CD4-positive, CD25-positive, alpha-beta regulatory T cell (primary cell): ENCODE measurements at regions not wholly inside any gene's neighbourhood (a gene's known extent, or its start where the extent isn't known, plus 50 kb on each side); places are given as distances from the start of the nearest gene placed in this dataset.

Experiments
- ATAC-seq, 2 donors: fragments of 150-1000 bp; cut with Tn5 transposase; one replicate each; pipeline ENCODE4 v1.10.0; 2021; ENCODE audit warnings: low read depth in 2 of 2, moderate number of reproducible peaks in 2 of 2, moderate library complexity in 1 of 2
- DNase-seq, 3 donors: peaks; one replicate each; pipeline versions ENCODE4 v3.0.0 to v3.0.0-alpha.2; 2012 to 2022; ENCODE audit warnings: mixed read lengths in 1 of 3
- H3K27ac ChIP-seq: one replicate; pipeline ENCODE4 v1.7.0; 2013; ENCODE audit warnings: mild to moderate bottlenecking, low read length; ENCODE audit not compliant: insufficient read depth, poor library complexity, severe bottlenecking
- H3K27me3 ChIP-seq: one replicate; pipeline ENCODE4 v1.7.0; 2013; ENCODE audit warnings: low read length; ENCODE audit not compliant: control insufficient read depth, insufficient read depth
- H3K36me3 ChIP-seq: one replicate; pipeline ENCODE4 v1.7.0; 2013; ENCODE audit warnings: mild to moderate bottlenecking, low read length, moderate library complexity; ENCODE audit not compliant: control insufficient read depth, insufficient read depth
- H3K4me1 ChIP-seq: 2 replicates; pipeline ENCODE4 v1.7.0; 2013; ENCODE audit warnings: mild to moderate bottlenecking, low read length; ENCODE audit not compliant: insufficient read depth, control insufficient read depth, poor library complexity, severe bottlenecking
- H3K4me3 ChIP-seq: one replicate; pipeline ENCODE4 v1.7.0; 2013; ENCODE audit warnings: low read depth, mild to moderate bottlenecking, low read length, moderate library complexity
- H3K9me3 ChIP-seq, 2 experiments: 1 replicate in 1 of 2; 2 replicates in 1 of 2; pipeline ENCODE4 v1.7.0; 2013; ENCODE audit warnings: low read length in 2 of 2, mild to moderate bottlenecking in 1 of 2, moderate library complexity in 1 of 2; ENCODE audit not compliant: control insufficient read depth in 2 of 2
- H3K27ac Mint-ChIP-seq, 3 donors: one replicate each; pipeline ENCODE4 v1.8.0; 2020 to 2022; ENCODE audit warnings: mild to moderate bottlenecking in 3 of 3, mixed read lengths in 3 of 3, moderate library complexity in 2 of 3
- H3K27me3 Mint-ChIP-seq: one replicate; pipeline ENCODE4 v1.8.0; 2022; ENCODE audit warnings: mild to moderate bottlenecking, mixed read lengths
- H3K36me3 Mint-ChIP-seq: one replicate; pipeline ENCODE4 v1.8.0; 2020; ENCODE audit warnings: mixed read lengths
- H3K4me1 Mint-ChIP-seq, 4 donors: one replicate each; pipeline ENCODE4 v1.8.0; 2020 to 2022; ENCODE audit warnings: mixed read lengths in 4 of 4, mild to moderate bottlenecking in 1 of 4
- H3K4me3 Mint-ChIP-seq, 4 donors: one replicate each; pipeline ENCODE4 v1.8.0; 2020 to 2022; ENCODE audit warnings: mild to moderate bottlenecking in 4 of 4, mixed read lengths in 4 of 4, moderate library complexity in 3 of 4
- H3K9me3 Mint-ChIP-seq, 7 donors: one replicate each; pipeline ENCODE4 v1.8.0; 2020 to 2022; ENCODE audit warnings: mixed read lengths in 7 of 7, mild to moderate bottlenecking in 3 of 7, moderate library complexity in 2 of 7

DNA sequence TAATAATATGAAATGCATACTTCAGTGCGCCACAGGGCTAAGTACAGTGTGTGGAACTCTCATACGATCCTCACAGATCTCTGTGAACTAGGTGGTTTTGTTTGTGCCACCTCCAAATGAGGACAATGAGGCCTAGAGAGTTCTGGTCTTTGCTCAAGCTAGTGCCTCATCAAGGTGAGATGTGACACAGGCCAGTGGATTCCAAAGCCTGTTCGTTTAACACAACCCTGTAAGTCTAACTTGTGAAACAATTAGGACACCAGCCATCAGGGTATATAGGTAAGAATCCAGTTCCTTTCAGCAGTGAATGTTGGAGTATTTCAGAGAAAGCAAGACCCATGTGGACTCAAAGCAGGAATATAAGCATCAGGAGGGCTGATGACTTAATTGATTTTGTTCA lies 130.7 kb upstream of the GAS1 start:
- no peaks in the 10 kb centered on the region for H3K4me1 Mint-ChIP-seq
- H3K36me3 Mint-ChIP-seq, result no peaks in the 10 kb centered on the region
- no peak overlapping the region for H3K27ac Mint-ChIP-seq

DNA sequence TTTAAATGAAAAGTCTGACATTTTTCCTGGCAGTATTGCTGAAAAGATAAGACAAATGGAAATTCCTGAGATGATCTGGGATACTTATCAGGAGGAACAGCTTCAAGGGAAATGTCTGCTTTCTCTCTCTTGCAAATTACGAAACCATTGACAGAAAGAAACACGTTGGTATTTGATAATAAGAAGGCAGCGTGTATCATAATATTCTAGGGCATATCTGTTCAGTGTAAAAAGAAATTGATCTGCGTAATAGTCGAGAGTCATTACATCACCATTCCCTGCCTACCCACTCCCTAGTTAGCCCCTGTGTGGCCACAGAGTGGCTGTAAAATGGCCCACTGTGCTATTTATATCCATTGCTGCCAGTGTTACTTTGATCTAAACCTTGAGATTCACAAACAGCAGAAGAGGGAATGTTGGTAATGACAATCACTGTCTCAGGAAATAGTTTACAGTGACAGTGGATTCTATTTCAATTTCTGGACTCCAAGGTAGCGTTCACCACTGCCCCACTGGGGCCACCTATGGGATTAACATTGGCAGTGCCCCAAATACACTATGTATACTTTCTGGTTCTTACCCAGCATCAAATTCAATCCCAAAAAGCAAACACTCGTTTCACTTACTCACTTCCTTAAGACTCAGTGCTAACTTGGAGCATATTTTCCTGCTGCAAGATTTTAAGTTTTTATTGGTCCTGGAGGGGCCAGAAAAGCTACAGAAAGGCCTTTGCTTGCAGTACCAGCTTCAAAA lies 133.4 kb upstream of the GAS1 start:
- Mint-ChIP-seq H3K27me3 (no peaks in the 10 kb centered on the region), H3K36me3 (no peaks in the 10 kb centered on the region), H3K9me3 (peaks cover 0 to 14% (median 0%) of the 10 kb centered on the region in 7 donors), H3K4me1 (no peaks in the 10 kb centered on the region), H3K4me3 (no peak overlapping the region), H3K27ac (no peak overlapping the region)
- Histone ChIP-seq H3K27ac (no peak overlapping the region), H3K4me1 (no peaks in the 10 kb centered on the region), H3K36me3 (no peaks in the 10 kb centered on the region), H3K9me3 (no peaks in the 10 kb centered on the region), H3K27me3 (no peaks in the 10 kb centered on the region), H3K4me3 (no peak overlapping the region)
- DNase-seq, result no peak
- ATAC-seq, result no peak

More for the DNA sequence above, 130.7 kb upstream of the GAS1 start:
- H3K27me3 ChIP-seq, result no peaks in the 10 kb centered on the region
- no peak overlapping the region for H3K4me3 Mint-ChIP-seq
- ATAC-seq, result no peak
- DNase-seq, result no peak
- no peaks in the 10 kb centered on the region for H3K36me3 ChIP-seq
- no peak overlapping the region for H3K27ac ChIP-seq
- H3K9me3 Mint-ChIP-seq, result peaks cover 0 to 14% (median 0%) of the 10 kb centered on the region in 7 donors
- H3K4me1 ChIP-seq, result no peaks in the 10 kb centered on the region
- no peak overlapping the region for H3K4me3 ChIP-seq
- H3K9me3 ChIP-seq, result no peaks in the 10 kb centered on the region
- H3K27me3 Mint-ChIP-seq, result no peaks in the 10 kb centered on the region

DNA sequence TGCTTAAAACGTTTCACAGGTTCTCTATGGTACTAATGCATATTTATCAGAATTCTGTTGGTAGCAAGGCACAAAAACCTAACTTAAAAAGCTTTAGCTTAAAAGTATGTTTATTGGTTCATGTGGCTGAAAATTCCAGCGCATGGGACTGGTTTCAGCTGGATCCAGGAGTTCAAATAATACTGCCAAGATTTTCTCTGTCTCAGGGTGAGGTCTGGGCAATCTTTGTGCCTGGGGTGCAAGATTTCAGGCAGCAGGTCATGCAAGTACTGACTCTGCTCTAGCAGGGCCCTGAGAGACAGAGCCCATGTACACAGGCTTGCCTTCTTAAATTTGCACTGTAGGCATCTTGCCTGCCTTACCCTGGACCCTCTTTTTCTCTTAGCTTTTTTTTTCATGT lies 134.2 kb upstream of the GAS1 start:
- Mint-ChIP-seq H3K4me1 (no peaks in the 10 kb centered on the region), H3K27ac (no peak overlapping the region), H3K36me3 (no peaks in the 10 kb centered on the region), H3K27me3 (no peaks in the 10 kb centered on the region), H3K4me3 (no peak overlapping the region), H3K9me3 (peaks cover 0 to 14% (median 0%) of the 10 kb centered on the region in 7 donors)
- no peaks in the 10 kb centered on the region for H3K4me1 ChIP-seq
- no peak overlapping the region for H3K4me3 ChIP-seq
- no peaks in the 10 kb centered on the region for H3K9me3 ChIP-seq
- H3K27ac ChIP-seq, result no peak overlapping the region
- no peak for DNase-seq
- H3K36me3 ChIP-seq, result no peaks in the 10 kb centered on the region
- no peaks in the 10 kb centered on the region for H3K27me3 ChIP-seq
- no peak for ATAC-seq

DNA sequence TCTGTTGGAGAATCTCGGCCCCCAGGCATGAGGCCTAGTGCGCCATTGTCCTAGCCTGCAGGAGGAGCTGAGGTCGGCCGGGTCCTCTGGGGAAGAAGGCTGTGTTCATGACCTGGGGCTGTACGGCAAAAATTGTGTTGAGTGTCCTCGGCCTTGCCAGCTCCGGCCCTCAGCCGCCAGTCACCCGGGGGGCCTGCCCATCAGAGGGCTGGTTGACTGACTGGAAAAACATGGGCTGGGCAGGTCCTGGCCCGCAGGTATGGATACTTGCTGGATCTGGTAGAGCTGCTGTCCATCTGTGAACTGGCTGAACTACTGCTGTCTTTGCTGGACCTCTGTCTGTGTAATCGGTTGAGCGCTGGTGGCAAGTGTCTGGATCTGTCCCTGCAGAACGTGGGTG lies 136.7 kb upstream of the GAS1 start:
- ATAC-seq (no peak), DNase-seq (no peak)
- Mint-ChIP-seq H3K27ac (no peak overlapping the region), H3K4me1 (no peaks in the 10 kb centered on the region), H3K36me3 (no peaks in the 10 kb centered on the region), H3K4me3 (no peak overlapping the region), H3K27me3 (no peaks in the 10 kb centered on the region), H3K9me3 (peaks cover 0 to 9% (median 0%) of the 10 kb centered on the region in 7 donors)
- H3K4me1 ChIP-seq, result no peaks in the 10 kb centered on the region
- no peaks in the 10 kb centered on the region for H3K27me3 ChIP-seq
- no peak overlapping the region for H3K4me3 ChIP-seq
- H3K27ac ChIP-seq, result no peak overlapping the region
- H3K9me3 ChIP-seq, result no peaks in the 10 kb centered on the region
- H3K36me3 ChIP-seq, result no peaks in the 10 kb centered on the region

DNA sequence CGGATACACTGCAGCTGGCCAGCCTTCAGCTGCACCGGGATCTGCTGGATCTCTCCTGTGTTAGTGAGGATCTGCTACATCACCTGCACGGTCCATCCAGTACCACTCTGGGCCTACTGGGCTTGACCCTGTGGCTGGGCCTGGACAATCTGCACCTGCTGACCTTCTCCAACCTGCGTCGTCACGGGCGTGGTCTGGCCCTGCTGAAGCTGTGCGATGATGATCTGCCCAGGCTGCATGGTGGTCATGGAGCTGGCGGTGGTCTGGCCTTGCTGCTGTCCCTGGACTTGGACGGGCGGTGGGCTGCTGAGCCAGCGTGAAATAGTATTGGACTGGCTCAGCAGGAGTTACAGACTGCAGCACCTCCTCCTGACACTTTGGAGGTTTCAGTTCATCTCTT lies 137.1 kb upstream of the GAS1 start:
- Histone ChIP-seq H3K9me3 (no peaks in the 10 kb centered on the region), H3K4me3 (no peak overlapping the region), H3K27ac (no peak overlapping the region), H3K27me3 (no peaks in the 10 kb centered on the region), H3K36me3 (no peaks in the 10 kb centered on the region), H3K4me1 (no peaks in the 10 kb centered on the region)
- Mint-ChIP-seq H3K27me3 (no peaks in the 10 kb centered on the region), H3K27ac (no peak overlapping the region), H3K9me3 (peaks cover 0 to 8% (median 0%) of the 10 kb centered on the region in 7 donors), H3K4me1 (no peaks in the 10 kb centered on the region), H3K4me3 (no peak overlapping the region), H3K36me3 (no peaks in the 10 kb centered on the region)
- ATAC-seq (no peak), DNase-seq (no peak)

DNA sequence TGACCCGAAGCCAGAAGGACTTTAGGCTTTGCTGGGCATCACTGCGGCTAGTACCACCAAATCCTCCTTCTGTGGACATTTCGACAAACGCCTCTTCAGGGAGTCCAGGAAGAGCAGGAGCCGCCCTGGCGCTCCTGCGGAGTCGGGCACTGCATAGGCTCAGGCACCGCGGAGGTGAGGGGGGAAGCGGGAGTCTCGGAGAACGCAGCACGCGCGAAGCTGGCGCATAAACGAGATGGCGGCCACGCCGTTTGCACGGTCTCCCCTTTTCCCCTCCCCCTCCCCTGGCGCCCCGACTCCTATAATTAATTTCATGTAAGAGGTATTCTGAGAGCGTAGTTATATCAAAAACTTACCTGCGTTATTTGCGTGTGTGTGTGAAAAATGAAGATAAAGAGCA lies 137.8 kb upstream of the GAS1 start:
- Mint-ChIP-seq H3K36me3 (no peaks in the 10 kb centered on the region), H3K27ac (no peak overlapping the region), H3K27me3 (no peaks in the 10 kb centered on the region), H3K4me1 (no peaks in the 10 kb centered on the region), H3K9me3 (peaks cover 0 to 7% (median 0%) of the 10 kb centered on the region in 7 donors), H3K4me3 (no peak overlapping the region)
- ATAC-seq (no peak), DNase-seq (no peak)
- Histone ChIP-seq H3K27ac (no peak overlapping the region), H3K4me3 (no peak overlapping the region), H3K36me3 (no peaks in the 10 kb centered on the region), H3K9me3 (no peaks in the 10 kb centered on the region), H3K27me3 (no peaks in the 10 kb centered on the region), H3K4me1 (no peaks in the 10 kb centered on the region)

DNA sequence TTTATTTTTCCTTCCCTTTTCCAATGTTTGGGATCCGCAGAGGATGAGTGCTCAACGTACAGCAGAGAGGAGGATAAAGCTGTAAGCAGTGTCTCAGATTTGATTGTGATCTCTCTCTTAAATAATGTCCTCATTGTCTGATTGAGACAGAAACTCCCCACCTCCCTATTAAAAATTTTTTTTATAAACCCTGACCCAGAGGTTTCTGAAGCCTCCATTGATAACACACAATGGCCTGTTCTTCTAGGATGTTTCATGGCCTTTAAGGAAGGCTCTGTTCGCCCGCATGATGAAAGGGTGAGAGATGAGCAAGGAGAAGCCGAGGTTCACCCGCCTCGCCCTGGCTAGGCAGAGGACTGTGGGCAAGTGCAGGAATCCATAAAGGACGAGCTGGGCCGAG lies 138.2 kb upstream of the GAS1 start:
- H3K4me3 Mint-ChIP-seq, result no peak overlapping the region
- H3K27ac Mint-ChIP-seq, result no peak overlapping the region
- no peaks in the 10 kb centered on the region for H3K36me3 Mint-ChIP-seq
- H3K27me3 Mint-ChIP-seq, result no peaks in the 10 kb centered on the region
- no peaks in the 10 kb centered on the region for H3K36me3 ChIP-seq
- ATAC-seq (no peak), DNase-seq (no peak)
- no peak overlapping the region for H3K4me3 ChIP-seq
- H3K9me3 Mint-ChIP-seq, result peaks cover 0 to 7% (median 0%) of the 10 kb centered on the region in 7 donors
- no peaks in the 10 kb centered on the region for H3K27me3 ChIP-seq
- no peaks in the 10 kb centered on the region for H3K4me1 ChIP-seq
- H3K27ac ChIP-seq, result no peak overlapping the region
- no peaks in the 10 kb centered on the region for H3K4me1 Mint-ChIP-seq
- no peaks in the 10 kb centered on the region for H3K9me3 ChIP-seq

DNA sequence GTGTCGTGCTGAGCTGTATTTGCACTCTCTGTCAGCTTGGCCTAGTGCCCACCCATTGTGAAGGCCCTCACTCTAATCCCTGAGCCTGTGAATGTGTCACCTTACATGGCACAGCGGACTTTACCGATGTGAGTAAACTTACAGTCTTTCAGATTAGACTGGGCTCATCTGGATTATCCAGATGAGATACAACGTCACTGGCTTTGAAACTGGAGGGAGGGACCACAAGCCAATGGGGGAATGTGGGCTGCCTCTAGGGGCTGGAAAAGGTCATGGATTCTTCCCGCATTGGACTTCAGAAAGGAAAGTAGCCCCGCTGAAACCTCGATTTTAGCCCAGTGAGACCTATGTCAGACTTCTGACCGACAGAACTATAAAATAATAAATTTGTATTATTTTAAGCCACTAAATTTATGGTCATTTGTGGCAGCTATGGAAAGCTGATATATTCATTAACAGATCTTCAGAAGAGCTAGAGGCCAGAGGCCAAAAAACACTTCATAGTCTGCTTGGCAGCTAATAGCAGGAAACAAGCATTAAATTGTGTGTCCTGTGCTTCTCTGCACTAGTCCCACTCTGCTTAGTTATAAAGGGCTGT lies 139.0 kb upstream of the GAS1 start:
- no peak overlapping the region for H3K27ac ChIP-seq
- H3K9me3 ChIP-seq, result no peaks in the 10 kb centered on the region
- Mint-ChIP-seq H3K27me3 (no peaks in the 10 kb centered on the region), H3K36me3 (no peaks in the 10 kb centered on the region), H3K9me3 (peaks cover 0 to 7% (median 0%) of the 10 kb centered on the region in 7 donors), H3K4me1 (no peaks in the 10 kb centered on the region), H3K27ac (no peak overlapping the region), H3K4me3 (no peak overlapping the region)
- H3K4me1 ChIP-seq, result no peaks in the 10 kb centered on the region
- ATAC-seq (no peak), DNase-seq (no peak)
- no peak overlapping the region for H3K4me3 ChIP-seq
- H3K36me3 ChIP-seq, result no peaks in the 10 kb centered on the region
- no peaks in the 10 kb centered on the region for H3K27me3 ChIP-seq
